ENCODE measurements at regions not wholly inside any gene's neighbourhood (a gene's known extent, or its start where the extent isn't known, plus 50 kb on each side); places are given as distances from the start of the nearest gene placed in this dataset.

DNA sequence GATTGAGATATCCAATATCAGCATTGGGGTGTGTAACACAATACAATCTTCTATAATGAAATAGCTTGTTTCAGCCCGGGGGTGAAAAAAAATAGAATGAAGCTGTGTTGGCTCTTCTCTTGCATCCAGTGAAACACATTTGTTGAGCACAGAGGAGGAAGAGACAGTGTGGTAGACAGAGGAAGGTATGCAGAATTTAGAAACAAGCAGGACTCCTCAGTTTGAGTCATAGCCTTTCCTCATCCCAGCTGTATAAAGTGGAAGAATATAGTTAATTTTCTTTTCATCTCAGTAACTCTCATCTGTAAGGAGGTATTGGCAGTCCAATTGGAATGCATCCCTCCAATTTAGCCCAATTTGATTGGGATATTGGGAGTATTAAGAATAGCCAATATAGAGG, 302.2 kb upstream of the VLDLR start:
- Histone ChIP-seq H3K4me2 (ENCODE audit: low read depth, low read length, poor library complexity, severe bottlenecking) (no peak overlapping the region), H3K4me1 (ENCODE audit: insufficient read depth, low read length, poor library complexity, severe bottlenecking) (no peaks in the 10 kb centered on the region), H3K9ac (ENCODE audit: low read depth, low read length, poor library complexity, severe bottlenecking) (no peak overlapping the region), H3K9me2 (replicated peaks; ENCODE audit: low read depth, low read length) (no peaks in the 10 kb centered on the region), H2AFZ (ENCODE audit: low read length) (no peak overlapping the region), H3K4me3 (ENCODE audit: low read length, poor library complexity, severe bottlenecking) (no peak overlapping the region), H3K27me3 (ENCODE audit: insufficient read depth, low read length, poor library complexity, severe bottlenecking) (no peaks in the 10 kb centered on the region), H3K9me3 (ENCODE audit: insufficient read depth, low read depth, low read length) (no peaks in the 10 kb centered on the region), H3F3A (ENCODE audit: low read depth) (no peaks in the 10 kb centered on the region), H4K20me1 (ENCODE audit: insufficient read depth, low read length, poor library complexity, severe bottlenecking) (no peaks in the 10 kb centered on the region), H3K79me2 (ENCODE audit: insufficient read depth, low read length) (no peaks in the 10 kb centered on the region), H3K36me3 (ENCODE audit: insufficient read depth, low read length) (no peaks in the 10 kb centered on the region)
- TF ChIP-seq, protein P1, sequence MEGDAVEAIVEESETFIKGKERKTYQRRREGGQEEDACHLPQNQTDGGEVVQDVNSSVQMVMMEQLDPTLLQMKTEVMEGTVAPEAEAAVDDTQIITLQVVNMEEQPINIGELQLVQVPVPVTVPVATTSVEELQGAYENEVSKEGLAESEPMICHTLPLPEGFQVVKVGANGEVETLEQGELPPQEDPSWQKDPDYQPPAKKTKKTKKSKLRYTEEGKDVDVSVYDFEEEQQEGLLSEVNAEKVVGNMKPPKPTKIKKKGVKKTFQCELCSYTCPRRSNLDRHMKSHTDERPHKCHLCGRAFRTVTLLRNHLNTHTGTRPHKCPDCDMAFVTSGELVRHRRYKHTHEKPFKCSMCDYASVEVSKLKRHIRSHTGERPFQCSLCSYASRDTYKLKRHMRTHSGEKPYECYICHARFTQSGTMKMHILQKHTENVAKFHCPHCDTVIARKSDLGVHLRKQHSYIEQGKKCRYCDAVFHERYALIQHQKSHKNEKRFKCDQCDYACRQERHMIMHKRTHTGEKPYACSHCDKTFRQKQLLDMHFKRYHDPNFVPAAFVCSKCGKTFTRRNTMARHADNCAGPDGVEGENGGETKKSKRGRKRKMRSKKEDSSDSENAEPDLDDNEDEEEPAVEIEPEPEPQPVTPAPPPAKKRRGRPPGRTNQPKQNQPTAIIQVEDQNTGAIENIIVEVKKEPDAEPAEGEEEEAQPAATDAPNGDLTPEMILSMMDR (conservative IDR thresholded peaks at IDR 0.05; ENCODE audit: low read length), result no peak
- no peak for TF ChIP-seq EZH2phosphoT487 (IDR thresholded peaks at IDR 0.05; ENCODE audit: borderline replicate concordance)

DNA sequence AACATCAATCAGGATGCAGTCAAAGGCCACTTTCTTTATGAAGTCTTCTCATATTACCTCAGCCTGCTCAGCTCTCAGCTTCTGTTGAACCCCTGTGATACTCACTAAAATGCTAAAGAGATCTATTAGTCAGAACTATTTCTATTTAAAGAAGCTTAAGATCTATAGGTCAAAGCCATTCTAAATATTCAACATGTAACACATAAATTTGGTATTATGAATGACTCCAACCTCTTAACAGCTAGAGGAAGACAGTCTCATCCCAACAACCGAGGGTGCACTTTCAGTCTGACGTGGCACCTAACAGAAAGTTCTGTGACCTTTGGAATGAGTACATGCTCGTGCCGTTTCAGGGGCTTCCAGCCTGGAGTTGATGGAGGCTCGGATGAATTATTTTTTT, 301.5 kb upstream of the VLDLR start:
- Histone ChIP-seq H3K9me2 (replicated peaks; ENCODE audit: low read depth, low read length) (no peaks in the 10 kb centered on the region), H3K9me3 (ENCODE audit: insufficient read depth, low read depth, low read length) (no peaks in the 10 kb centered on the region), H3K4me2 (ENCODE audit: low read depth, low read length, poor library complexity, severe bottlenecking) (no peak overlapping the region)

DNA sequence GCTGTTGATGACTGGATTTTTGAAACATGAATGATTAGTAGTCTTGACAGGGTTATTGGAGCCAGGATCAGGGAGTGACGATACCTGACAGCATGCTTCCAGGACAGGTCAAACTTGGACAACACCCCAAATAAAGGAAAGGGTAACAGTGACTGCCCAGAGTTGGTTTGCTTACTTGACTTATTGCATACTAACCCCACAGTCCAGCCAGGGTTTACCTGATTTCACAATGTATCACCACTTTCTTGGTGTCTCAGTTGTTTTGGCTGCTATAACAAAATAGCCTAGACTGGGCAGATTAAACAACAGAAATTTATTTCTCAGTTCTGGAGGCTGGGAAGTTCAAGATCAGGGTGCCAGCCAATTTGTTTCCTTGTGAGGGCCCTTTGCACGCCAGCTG, 301.0 kb upstream of the VLDLR start:
- H3K4me3 ChIP-seq (ENCODE audit: low read length, poor library complexity, severe bottlenecking), result no peak overlapping the region
- H3K9me3 ChIP-seq (ENCODE audit: insufficient read depth, low read depth, low read length), result no peaks in the 10 kb centered on the region
- H2AFZ ChIP-seq (ENCODE audit: low read length), result no peak overlapping the region
- H3K4me2 ChIP-seq (ENCODE audit: low read depth, low read length, poor library complexity, severe bottlenecking), result no peak overlapping the region
- no peaks in the 10 kb centered on the region for H3K79me2 ChIP-seq (ENCODE audit: insufficient read depth, low read length)
- no peaks in the 10 kb centered on the region for H3K36me3 ChIP-seq (ENCODE audit: insufficient read depth, low read length)
- H3K9me2 ChIP-seq (replicated peaks; ENCODE audit: low read depth, low read length), result no peaks in the 10 kb centered on the region
- H3K27me3 ChIP-seq (ENCODE audit: insufficient read depth, low read length, poor library complexity, severe bottlenecking), result no peaks in the 10 kb centered on the region
- H3K9ac ChIP-seq (ENCODE audit: low read depth, low read length, poor library complexity, severe bottlenecking), result no peak overlapping the region
- no peak for TF ChIP-seq EZH2phosphoT487 (IDR thresholded peaks at IDR 0.05; ENCODE audit: borderline replicate concordance)
- TF ChIP-seq, protein P1 (conservative IDR thresholded peaks at IDR 0.05; ENCODE audit: low read length), result no peak
- H3K4me1 ChIP-seq (ENCODE audit: insufficient read depth, low read length, poor library complexity, severe bottlenecking), result no peaks in the 10 kb centered on the region
- H4K20me1 ChIP-seq (ENCODE audit: insufficient read depth, low read length, poor library complexity, severe bottlenecking), result no peaks in the 10 kb centered on the region
- no peaks in the 10 kb centered on the region for H3F3A ChIP-seq (ENCODE audit: low read depth)

More for the DNA sequence above, 301.5 kb upstream of the VLDLR start:
- no peak for TF ChIP-seq EZH2phosphoT487 (IDR thresholded peaks at IDR 0.05; ENCODE audit: borderline replicate concordance)
- TF ChIP-seq, protein P1 (conservative IDR thresholded peaks at IDR 0.05; ENCODE audit: low read length), result no peak
- no peak overlapping the region for H3K9ac ChIP-seq (ENCODE audit: low read depth, low read length, poor library complexity, severe bottlenecking)
- H3F3A ChIP-seq (ENCODE audit: low read depth), result no peaks in the 10 kb centered on the region
- no peaks in the 10 kb centered on the region for H3K79me2 ChIP-seq (ENCODE audit: insufficient read depth, low read length)
- no peaks in the 10 kb centered on the region for H3K36me3 ChIP-seq (ENCODE audit: insufficient read depth, low read length)
- H4K20me1 ChIP-seq (ENCODE audit: insufficient read depth, low read length, poor library complexity, severe bottlenecking), result no peaks in the 10 kb centered on the region
- H3K27me3 ChIP-seq (ENCODE audit: insufficient read depth, low read length, poor library complexity, severe bottlenecking), result no peaks in the 10 kb centered on the region
- H2AFZ ChIP-seq (ENCODE audit: low read length), result no peak overlapping the region
- H3K4me3 ChIP-seq (ENCODE audit: low read length, poor library complexity, severe bottlenecking), result no peak overlapping the region
- H3K4me1 ChIP-seq (ENCODE audit: insufficient read depth, low read length, poor library complexity, severe bottlenecking), result no peaks in the 10 kb centered on the region

Measured in Loucy (cell line).